ENCODE measurements at regions not wholly inside any gene's neighbourhood (a gene's known extent, or its start where the extent isn't known, plus 50 kb on each side); places are given as distances from the start of the nearest gene placed in this dataset.
A peak's percentile ranks its signal among the peaks of the same experiment; 100 is the strongest.
"Not testable (repeated sequence)": the region's sequence is repeated elsewhere in the genome, so short reads cannot be mapped to it uniquely, and the experiment has no call there.

DNA sequence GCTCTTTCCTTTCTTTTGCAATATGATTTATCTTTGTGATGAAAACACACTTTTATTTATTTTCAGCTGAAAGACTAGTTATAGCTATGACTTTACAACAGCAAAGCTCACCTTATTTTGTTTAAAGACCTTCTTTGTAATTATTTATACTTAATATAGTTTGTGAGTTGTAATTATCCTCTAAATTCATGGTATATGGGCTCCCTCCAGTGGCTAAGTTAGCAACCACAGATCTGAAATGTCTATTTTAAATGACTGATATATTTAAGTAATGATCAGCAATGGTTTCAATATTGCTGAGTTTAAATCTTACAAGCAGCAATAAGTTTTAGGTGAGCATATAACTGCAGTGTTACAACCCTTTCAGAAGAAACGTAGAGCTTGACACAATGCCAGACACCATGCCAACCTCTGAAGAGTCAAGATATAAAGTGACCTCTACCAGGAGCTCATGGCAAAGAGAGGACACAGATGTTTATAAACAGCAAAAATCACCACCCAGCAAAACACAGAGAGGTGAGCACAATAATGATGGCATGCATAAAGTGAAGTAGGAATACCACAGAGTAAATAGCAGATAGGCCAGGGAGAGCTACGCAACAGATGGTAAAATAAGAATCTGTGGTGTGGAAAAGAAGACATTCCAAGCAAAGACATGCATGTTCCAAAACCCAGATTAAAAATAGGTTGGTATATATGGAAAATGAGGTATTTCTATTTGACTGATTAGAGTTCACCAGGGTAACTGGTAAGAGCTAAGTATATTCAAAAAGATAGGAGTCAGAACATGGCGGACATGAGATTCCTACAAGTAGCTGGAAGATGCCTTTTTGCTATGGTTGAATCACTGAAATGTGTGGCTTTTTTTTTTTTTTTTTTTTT, 143.7 kb upstream of the ZNF385D start:
- no peak for DNase-seq (ENCODE audit: low read depth in 4 of 4, low spot score in 2 of 4)

GRCh38 chr3:21898316-21898715, 147.3 kb upstream of the ZNF385D start:
- no peak for DNase-seq (ENCODE audit: low read depth in 4 of 4, low spot score in 2 of 4)

DNA sequence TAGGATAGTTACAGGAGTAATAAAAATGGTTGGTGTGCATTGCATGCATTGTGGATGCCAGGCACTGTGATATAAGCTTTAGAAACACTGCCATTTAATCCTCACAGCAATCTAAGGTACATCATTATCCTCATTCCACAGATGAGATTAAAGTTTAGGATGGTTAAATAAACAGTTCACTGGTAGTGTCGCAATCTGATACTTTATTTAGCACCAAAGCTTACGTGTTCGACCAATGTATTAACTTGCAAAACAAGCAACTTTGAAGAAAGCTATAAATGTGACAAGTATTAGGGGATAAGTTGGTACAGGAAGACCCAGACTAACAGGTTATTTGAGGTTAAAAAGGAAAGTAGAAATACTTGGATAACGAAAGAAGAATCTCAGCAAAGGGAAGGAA, 150.5 kb upstream of the ZNF385D start:
- DNase-seq (ENCODE audit: low read depth in 4 of 4, low spot score in 2 of 4) = no peak

DNA sequence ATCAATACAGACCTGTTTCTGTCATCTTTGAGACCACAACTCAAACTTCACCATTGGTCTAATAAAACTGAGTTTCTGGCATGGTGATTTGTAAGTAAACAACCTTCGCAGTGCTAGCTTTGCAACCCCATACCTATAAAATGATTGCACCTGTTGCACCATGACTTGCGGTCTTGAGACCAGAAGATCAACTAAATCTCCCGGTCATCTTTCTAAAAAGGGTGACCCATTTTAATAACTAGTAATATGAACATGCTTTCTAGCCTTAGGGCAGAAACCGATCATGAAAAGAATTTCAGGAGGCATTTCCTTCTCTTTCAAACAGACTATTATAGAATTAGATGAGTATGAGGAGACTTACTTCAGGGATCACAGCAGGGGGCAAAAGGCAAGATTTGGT, 151.9 kb upstream of the ZNF385D start:
- DNase-seq (ENCODE audit: low read depth in 4 of 4, low spot score in 2 of 4) = no peak

DNA sequence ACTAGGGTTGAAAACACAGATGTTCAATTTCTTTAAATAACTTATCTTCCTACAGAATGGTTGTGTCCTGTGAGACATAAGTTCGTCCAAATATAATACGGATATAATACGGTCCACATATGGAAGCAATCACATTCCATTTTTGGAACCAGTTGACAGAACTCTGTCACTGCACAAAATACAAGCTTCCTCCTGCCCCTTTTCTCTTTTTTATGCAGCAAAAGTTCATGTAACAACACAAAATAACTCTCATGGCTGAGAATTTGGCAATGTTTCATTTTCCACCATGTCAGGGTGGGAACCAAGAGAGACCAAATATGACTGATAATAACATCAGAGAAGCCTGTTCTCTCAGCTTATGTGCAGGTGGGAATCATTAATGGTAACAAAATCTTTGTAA, 158.1 kb upstream of the ZNF385D start:
- DNase-seq (ENCODE audit: low read depth in 4 of 4, low spot score in 2 of 4) = no peak

DNA sequence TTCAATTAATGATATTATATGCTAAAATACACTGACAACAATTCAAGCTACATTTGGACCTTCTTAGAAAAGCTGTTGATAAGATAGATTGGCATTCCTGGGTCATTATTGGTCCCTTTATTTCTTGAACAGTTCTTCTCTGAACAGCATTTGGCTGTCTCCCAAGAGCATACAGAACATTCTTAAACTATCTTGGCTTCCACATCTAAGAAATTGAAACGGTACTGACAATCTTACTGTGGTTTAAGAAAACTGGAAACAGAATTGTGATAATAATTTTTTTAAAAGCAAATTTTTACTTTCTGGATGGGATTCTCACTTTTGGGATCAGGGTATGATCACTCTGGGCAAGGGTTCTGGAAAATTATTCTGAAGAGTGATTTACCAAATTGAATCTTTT, 161.7 kb upstream of the ZNF385D start:
- DNase-seq (ENCODE audit: low read depth in 4 of 4, low spot score in 2 of 4) = no peak

DNA sequence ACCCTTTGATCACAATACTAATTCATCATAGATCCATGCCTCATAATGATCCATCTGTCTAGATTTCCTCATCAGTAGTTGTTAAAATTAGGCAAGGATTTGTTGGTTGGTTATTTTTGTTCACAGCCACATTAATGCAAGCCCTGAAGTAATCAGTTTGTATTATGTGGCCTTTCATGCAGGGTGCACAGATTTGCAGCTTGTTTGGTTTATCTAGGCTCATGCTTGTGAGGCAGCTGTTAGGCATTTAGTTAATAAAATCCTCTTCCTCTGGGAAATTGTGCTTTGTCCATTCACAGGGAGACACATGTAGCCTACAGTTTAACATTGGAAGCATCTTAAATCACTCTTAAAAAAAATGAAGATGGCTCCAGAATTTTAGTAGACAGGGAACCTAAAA, 162.8 kb upstream of the ZNF385D start:
- DNase-seq (ENCODE audit: low read depth in 4 of 4, low spot score in 2 of 4) = no peak

GRCh38 chr3:21914451-21914850, 163.4 kb upstream of the ZNF385D start:
- no peak for DNase-seq (ENCODE audit: low read depth in 4 of 4, low spot score in 2 of 4)

- DNase-seq (ENCODE audit: low read depth in 4 of 4, low spot score in 2 of 4) = no peak
Observed at GRCh38 chr3:21919383-21919782, 168.4 kb upstream of the ZNF385D start.

- DNase-seq (ENCODE audit: low read depth in 4 of 4, low spot score in 2 of 4) = no peak
Observed at GRCh38 chr3:21920421-21920861, 169.4 kb upstream of the ZNF385D start.

DNA sequence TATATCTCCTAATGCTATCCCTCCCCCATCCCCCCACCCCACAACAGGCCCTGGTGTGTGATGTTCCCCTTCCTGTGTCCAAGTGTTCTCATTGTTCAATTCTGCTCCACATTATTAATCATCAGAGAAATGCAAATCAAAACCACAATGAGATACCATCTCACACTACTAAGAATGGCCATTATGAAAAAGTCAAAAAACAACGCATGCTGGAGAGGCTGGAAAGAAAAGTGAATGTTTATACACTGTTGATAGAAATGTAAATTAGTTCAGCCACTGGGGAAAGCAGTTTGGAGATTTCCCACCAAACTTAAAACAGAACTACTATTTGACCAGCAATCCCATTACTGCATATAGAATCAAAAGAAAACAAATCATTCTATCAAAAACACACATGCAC, 172.1 kb upstream of the ZNF385D start:
- DNase-seq (ENCODE audit: low read depth in 4 of 4, low spot score in 2 of 4) = not testable (repeated sequence)

DNA sequence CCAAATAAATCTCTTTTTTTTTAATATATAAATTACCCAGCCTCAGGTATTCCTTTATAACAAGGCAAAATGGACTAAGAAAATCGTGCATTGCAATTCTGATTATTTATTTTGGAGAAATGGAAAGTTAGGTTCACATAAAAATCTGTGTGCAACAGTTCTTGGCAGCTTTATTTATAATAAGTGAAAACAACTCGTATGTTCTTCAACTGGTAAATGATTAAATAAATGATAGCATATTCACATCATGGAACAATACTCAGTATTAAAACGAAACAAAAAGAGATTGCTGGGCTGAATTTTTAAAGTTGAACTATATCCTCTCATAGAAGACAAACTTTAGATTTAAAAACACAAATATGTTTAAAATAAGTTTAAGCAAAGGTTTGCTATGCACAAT, 176.3 kb upstream of the ZNF385D start:
- DNase-seq (ENCODE audit: low read depth in 4 of 4, low spot score in 2 of 4) = no peak

DNA sequence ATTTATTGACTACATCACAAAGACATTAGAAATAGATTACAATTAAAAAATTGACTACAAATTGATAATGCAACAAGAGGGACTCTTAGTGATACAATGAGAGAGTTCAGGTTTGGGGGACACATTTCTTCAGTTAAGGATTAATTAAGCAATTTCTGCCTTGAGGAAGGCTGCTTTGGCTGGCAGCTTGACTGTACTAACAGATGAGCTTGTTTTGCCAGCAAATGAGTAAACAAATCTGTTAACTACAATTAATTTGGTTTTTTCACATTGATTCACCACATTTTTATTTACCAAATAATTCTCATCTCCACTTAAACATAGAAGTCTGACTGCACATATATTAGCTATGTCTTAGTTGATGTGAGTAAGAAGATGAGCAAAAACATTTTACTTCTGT, 183.6 kb upstream of the ZNF385D start:
- DNase-seq (ENCODE audit: low read depth in 4 of 4, low spot score in 2 of 4) = no peak

DNA sequence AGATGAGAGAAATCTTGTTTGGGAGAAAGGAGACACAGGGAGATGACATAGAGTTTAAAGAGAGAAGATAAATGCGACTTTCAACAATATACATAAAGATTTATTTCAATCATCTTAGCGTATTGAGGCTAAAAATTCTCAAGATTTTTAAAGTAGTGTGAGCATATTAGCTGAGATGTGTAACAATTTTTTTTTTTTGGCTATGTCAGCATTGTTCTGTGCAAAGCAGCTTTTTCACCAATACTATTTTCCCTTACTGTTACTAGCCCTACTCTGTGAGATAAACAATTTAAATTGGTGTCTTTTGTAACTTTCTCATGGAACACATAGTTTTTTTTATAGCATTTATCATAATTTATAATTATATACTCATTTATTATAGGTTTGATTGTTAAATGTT, 185.2 kb upstream of the ZNF385D start:
- DNase-seq (ENCODE audit: low read depth in 4 of 4, low spot score in 2 of 4) = no peak

DNA sequence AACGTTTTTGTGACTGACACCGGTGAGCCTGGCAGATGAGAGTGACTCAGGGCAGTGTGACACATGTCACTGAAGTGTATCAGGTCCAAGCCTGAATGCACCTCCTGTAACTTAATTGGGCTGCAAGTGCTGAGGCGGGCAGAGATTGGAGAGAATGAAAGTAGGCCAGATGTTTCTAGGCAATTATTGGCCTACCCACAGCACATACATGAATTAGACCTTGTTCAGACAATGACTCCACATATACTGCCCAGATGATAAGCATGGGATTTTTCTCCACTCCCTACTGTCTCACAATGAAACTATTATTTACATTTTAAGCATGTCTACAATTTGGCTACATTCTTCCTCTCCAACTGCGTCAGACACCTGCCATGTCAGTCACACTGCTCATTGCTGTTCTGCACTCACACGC, 187.3 kb upstream of the ZNF385D start:
- DNase-seq (ENCODE audit: low read depth in 4 of 4, low spot score in 2 of 4) = no peak

- DNase-seq (ENCODE audit: low read depth in 4 of 4, low spot score in 2 of 4) = no peak
Observed at GRCh38 chr3:21942328-21942727, 191.3 kb upstream of the ZNF385D start.

GRCh38 chr3:21944251-21944650, 193.2 kb upstream of the ZNF385D start:
- DNase-seq (ENCODE audit: low read depth in 4 of 4, low spot score in 2 of 4) = peak in 1 of 4 donors; percentile 23

DNA sequence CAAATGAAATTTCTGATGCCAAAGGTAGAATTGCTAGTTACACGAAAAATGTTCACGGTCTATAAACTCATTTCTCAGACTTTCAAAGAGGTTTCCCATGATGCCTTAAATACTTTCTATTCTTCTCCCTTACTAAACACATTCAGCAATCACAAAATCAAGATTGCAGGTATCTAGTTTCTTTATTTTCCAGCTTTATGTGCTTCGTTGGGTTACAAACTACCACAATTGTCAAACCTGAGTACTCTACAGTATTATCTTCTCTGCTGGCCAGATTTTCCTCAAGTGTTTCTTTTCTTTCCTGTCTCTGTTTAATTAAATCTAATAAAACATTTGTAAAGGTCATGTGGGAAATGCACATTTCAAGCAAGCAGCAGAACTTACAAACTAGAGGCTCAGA, 201.8 kb upstream of the ZNF385D start:
- peak in 1 of 4 donors; percentile 21 for DNase-seq (ENCODE audit: low read depth in 4 of 4, low spot score in 2 of 4)

GRCh38 chr3:21954709-21955108, 203.7 kb upstream of the ZNF385D start:
- DNase-seq (ENCODE audit: low read depth in 4 of 4, low spot score in 2 of 4) = no peak

DNA sequence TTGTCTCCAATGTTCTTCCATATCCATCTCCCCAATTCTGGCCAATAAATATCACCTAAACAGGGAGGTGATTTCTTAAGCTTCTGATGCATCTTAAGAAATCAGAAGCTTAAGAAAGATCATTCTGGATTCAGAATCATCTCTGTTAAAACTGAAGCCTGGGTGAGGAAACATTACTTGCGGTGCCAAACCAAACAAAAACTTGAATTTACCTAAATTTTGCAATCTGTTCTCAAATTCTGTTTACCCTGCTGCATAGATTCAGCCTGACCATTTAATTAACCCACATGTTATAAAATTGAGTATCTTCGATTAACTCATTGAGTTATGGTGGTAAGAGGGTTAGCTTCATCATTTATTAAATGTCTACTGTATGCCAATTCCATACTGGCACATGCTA, 204.4 kb upstream of the ZNF385D start:
- DNase-seq (ENCODE audit: low read depth in 4 of 4, low spot score in 2 of 4) = no peak

- no peak for DNase-seq (ENCODE audit: low read depth in 4 of 4, low spot score in 2 of 4)
Observed at GRCh38 chr3:21960033-21960432, 209.0 kb upstream of the ZNF385D start.

DNA sequence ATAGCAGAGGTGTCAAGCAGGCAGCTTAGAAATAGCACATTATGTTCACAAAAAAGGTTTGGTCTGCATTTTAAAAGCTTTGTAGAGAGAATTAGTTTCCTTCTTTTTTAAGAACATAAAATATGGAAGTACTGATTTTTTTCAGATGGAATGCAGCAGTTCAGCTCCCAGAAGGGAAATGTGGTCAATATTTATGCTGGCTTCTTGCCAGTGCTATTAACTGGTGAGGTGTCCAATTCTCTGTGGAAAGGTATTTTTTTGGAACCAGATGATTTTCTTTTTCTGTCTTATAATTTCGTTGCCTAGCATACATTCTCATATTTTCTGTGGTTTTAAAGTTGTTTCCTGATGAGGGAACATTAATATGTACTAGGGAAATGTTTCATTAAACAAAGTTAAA, 211.4 kb upstream of the ZNF385D start:
- DNase-seq (ENCODE audit: low read depth in 4 of 4, low spot score in 2 of 4) = no peak

GRCh38 chr3:21966457-21966856, 215.4 kb upstream of the ZNF385D start:
- DNase-seq (ENCODE audit: low read depth in 4 of 4, low spot score in 2 of 4) = not testable (repeated sequence)
